BJ (cell line): ENCODE measurements at regions not wholly inside any gene's neighbourhood (a gene's known extent, or its start where the extent isn't known, plus 50 kb on each side); places are given as distances from the start of the nearest gene placed in this dataset.

Source experiments
- CTCF ChIA-PET: fragments of 350-600 bp; formaldehyde crosslinking; extraction: SDS; loops from one replicate; lab custom pipeline; 2021; ENCODE audit warnings: antibody characterized with exemption, inconsistent platforms; lab: Yijun Ruan, JAX
- POLR2A ChIA-PET: fragments of 300-600 bp; sonication (Branson Sonifier 250); formaldehyde crosslinking; extraction: SDS; loops from one replicate; lab custom pipeline; 2021; ENCODE audit warnings: antibody characterized with exemption; lab: Charles Lee
- DNase-seq: peaks from one replicate; pipeline ENCODE4 v3.0.0-alpha.2; 2011; ENCODE audit warnings: low read depth
- H3K27me3 ChIP-seq: 2 replicates; pipeline ENCODE4 v1.6.0; 2011; ENCODE audit warnings: low read length; ENCODE audit not compliant: control insufficient read depth, insufficient read depth
- H3K36me3 ChIP-seq: 2 replicates; pipeline ENCODE4 v1.5.1; 2011; ENCODE audit warnings: low read length; ENCODE audit not compliant: control insufficient read depth, insufficient read depth
- H3K4me3 ChIP-seq: 2 replicates; pipeline ENCODE4 v1.5.1; 2011; ENCODE audit warnings: low read depth, mild to moderate bottlenecking, control low read depth, low read length
- CTCF ChIP-seq: IDR thresholded peaks from 2 replicates; pipeline ENCODE4 v1.5.1; 2011; ENCODE audit warnings: low read depth, mild to moderate bottlenecking, control low read depth, inconsistent platforms, low read length, moderate library complexity; ENCODE audit not compliant: insufficient read depth

DNA sequence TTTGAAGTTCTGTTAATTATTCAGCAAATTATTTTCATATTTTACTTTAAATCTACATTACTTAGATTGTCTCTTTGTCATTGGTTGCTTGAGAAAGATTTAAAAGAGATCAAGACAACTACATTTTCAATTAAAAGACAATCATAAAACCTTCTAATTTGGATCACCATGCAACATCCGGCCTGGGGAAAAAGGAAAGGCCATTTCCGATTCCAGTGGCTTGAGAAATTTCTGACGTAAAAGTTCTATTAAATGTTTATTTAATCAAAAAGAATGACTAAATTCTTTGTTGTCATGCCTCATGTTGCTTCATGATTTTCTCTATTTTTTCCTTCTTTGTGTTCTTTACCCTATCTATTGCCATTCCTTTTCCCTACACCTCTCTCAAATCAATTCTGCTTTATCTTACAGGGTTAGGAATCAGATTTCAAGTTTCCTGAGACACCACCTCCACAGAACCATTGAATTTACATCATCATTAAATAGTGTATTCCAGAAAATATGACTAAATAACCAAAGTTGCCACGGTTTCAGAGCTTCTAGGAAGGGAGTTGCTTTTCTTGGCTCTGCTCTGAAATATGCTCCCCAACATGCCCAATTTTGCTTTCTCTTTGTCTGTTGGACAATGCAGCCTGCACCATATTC is 124.6 kb upstream of the ACSL4 start:
- H3K36me3 ChIP-seq: no peaks in the 10 kb centered on the region
- H3K27me3 ChIP-seq: no peaks in the 10 kb centered on the region
- H3K4me3 ChIP-seq: no peak overlapping the region
- ChIA-PET POLR2A (interaction anchor here (0.6 kb wide), 1 partner anchor 144 kb away, joined by 3 read pairs; no protein-coding TSS in a partner anchor), CTCF (interaction anchor here (1.0 to 7.1 kb wide), 15 partner anchors 9 to 372 kb away, joined by 3 to 85 read pairs (median 5); partner anchors contain the start of gene ACSL4)
- no peak for DNase-seq
- no peak for TF ChIP-seq CTCF

DNA sequence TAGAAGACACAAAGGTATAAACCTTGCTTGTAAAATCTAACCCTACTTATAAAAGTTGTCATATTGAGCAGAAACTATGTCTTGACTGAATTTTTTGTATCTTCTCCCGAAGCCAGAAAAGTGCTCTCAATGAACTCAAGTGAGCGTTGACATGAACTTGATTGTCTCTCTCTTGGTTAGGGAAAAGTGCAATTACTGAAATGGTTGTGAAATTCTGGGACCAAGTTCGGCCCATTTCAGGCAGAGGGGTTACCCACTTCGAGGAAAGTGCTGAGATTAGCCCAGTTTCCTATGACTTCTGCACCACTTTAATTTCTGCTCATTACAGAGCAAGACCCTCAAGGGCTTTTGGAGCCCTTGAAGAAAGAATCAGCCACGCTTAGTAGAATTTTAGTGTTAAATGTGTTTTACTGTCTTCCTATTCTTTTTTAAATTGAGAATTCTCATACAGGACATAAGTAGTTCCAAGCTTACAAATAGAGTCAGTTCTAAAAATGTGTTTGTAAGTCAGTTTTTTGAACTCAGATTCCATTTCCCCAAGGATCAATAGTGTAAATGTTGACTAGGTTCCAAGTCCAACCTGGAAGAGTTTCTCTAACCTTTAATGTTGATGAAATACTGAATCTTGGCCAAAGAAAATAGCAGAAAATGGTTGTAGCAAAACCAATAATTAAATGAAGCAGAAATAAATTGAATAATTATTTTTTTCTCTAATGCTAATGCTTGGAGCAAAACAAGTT is 125.7 kb upstream of the ACSL4 start:
- ChIA-PET CTCF (interaction anchor here (1.1 to 7.1 kb wide), 2 partner anchors 33 to 146 kb away, joined by 3 to 85 read pairs; no protein-coding TSS in a partner anchor), POLR2A (no interaction called here)
- no peak for DNase-seq
- Histone ChIP-seq H3K4me3 (no peak overlapping the region), H3K36me3 (no peaks in the 10 kb centered on the region), H3K27me3 (no peaks in the 10 kb centered on the region)
- no peak for TF ChIP-seq CTCF

DNA sequence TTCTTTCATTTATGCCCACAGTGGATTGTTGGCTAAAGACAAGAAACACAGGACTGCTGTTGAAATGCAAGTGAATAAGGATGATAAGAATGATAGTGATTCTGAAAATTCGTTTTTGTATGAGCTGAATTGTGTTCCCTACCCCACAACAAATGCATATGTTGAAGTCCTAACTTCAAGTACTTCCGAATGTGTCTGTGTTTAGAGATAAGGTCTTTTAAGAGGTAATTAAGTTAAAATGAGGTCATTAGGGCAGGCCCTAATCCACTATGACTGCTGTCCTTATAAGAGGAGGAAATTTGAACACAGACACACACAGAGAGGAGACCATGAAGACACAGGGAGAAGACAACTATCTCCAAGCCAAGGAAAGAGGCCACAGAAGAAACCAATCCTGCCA is 126.6 kb upstream of the ACSL4 start:
- no peaks in the 10 kb centered on the region for H3K36me3 ChIP-seq
- no peak for DNase-seq
- CTCF ChIA-PET: interaction anchor here (7.1 kb wide), 1 partner anchor 147 kb away, joined by 85 read pairs; no protein-coding TSS in a partner anchor
- H3K27me3 ChIP-seq: no peaks in the 10 kb centered on the region
- H3K4me3 ChIP-seq: no peak overlapping the region
- POLR2A ChIA-PET: no interaction called here
- no peak for TF ChIP-seq CTCF

- CTCF ChIA-PET: interaction anchor here (1.4 to 1.7 kb wide), 2 partner anchors 17 to 28 kb away, joined by 3 to 7 read pairs; no protein-coding TSS in a partner anchor
- POLR2A ChIA-PET: no interaction called here
- Histone ChIP-seq H3K36me3 (no peaks in the 10 kb centered on the region), H3K27me3 (no peaks in the 10 kb centered on the region), H3K4me3 (no peak overlapping the region)
- no peak for TF ChIP-seq CTCF
- no peak for DNase-seq
Measured at GRCh38 chrX:109862433-109862832, 129.4 kb upstream of the ACSL4 start.

DNA sequence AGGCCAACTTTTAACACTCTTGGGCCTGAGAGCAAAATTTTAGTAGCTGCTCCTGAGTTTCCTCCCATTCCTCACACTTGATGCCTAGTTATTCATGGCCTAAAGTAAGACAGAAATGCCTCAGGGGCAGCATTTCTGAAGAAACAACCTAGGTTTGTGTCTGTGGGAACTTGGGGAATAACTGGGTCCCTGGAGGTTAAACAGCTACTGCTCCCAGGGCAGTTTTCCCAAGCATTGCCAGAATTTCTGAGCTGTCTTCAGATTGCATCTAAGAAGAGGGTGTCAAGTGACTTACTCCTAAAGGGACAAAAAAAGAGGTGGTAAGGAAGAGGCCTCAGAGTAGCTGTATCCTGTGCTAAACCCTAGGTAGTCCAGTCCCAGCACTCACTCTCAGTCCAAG is 130.8 kb upstream of the ACSL4 start:
- no peak overlapping the region for H3K4me3 ChIP-seq
- no peaks in the 10 kb centered on the region for H3K36me3 ChIP-seq
- CTCF ChIA-PET: interaction anchor here (1.1 kb wide), 1 partner anchor 27 kb away, joined by 3 read pairs; no protein-coding TSS in a partner anchor
- H3K27me3 ChIP-seq: no peaks in the 10 kb centered on the region
- POLR2A ChIA-PET: no interaction called here
- TF ChIP-seq CTCF: no peak
- no peak for DNase-seq
